ENCODE measurements at regions not wholly inside any gene's neighbourhood (a gene's known extent, or its start where the extent isn't known, plus 50 kb on each side); places are given as distances from the start of the nearest gene placed in this dataset.
"Not testable (repeated sequence)": the region's sequence is repeated elsewhere in the genome, so short reads cannot be mapped to it uniquely, and the experiment has no call there.

- TF ChIP-seq CTCF (conservative IDR thresholded peaks at IDR 0.05; ENCODE audit: low read depth in 2 of 2); JUNB (IDR thresholded peaks at IDR 0.05; ENCODE audit: unreplicated experiment); POLR2AphosphoS5 (IDR thresholded peaks at IDR 0.05; ENCODE audit: low read depth); EZH2 (IDR thresholded peaks at IDR 0.05; ENCODE audit: low read depth, unreplicated experiment); EZH2phosphoT487 (IDR thresholded peaks at IDR 0.05; ENCODE audit: unreplicated experiment); CREB1 (CRISPR knock-in tag; IDR thresholded peaks at IDR 0.05; ENCODE audit: low read depth); STAT1 (IDR thresholded peaks at IDR 0.05; ENCODE audit: unreplicated experiment); ZNF331 (CRISPR knock-in tag; IDR thresholded peaks at IDR 0.05; ENCODE audit: low read depth): not testable (repeated sequence)
- TF ChIP-seq, protein P1, sequence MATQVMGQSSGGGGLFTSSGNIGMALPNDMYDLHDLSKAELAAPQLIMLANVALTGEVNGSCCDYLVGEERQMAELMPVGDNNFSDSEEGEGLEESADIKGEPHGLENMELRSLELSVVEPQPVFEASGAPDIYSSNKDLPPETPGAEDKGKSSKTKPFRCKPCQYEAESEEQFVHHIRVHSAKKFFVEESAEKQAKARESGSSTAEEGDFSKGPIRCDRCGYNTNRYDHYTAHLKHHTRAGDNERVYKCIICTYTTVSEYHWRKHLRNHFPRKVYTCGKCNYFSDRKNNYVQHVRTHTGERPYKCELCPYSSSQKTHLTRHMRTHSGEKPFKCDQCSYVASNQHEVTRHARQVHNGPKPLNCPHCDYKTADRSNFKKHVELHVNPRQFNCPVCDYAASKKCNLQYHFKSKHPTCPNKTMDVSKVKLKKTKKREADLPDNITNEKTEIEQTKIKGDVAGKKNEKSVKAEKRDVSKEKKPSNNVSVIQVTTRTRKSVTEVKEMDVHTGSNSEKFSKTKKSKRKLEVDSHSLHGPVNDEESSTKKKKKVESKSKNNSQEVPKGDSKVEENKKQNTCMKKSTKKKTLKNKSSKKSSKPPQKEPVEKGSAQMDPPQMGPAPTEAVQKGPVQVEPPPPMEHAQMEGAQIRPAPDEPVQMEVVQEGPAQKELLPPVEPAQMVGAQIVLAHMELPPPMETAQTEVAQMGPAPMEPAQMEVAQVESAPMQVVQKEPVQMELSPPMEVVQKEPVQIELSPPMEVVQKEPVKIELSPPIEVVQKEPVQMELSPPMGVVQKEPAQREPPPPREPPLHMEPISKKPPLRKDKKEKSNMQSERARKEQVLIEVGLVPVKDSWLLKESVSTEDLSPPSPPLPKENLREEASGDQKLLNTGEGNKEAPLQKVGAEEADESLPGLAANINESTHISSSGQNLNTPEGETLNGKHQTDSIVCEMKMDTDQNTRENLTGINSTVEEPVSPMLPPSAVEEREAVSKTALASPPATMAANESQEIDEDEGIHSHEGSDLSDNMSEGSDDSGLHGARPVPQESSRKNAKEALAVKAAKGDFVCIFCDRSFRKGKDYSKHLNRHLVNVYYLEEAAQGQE (IDR thresholded peaks at IDR 0.05; ENCODE audit: unreplicated experiment), result not testable (repeated sequence)
- TF ChIP-seq, protein P2, sequence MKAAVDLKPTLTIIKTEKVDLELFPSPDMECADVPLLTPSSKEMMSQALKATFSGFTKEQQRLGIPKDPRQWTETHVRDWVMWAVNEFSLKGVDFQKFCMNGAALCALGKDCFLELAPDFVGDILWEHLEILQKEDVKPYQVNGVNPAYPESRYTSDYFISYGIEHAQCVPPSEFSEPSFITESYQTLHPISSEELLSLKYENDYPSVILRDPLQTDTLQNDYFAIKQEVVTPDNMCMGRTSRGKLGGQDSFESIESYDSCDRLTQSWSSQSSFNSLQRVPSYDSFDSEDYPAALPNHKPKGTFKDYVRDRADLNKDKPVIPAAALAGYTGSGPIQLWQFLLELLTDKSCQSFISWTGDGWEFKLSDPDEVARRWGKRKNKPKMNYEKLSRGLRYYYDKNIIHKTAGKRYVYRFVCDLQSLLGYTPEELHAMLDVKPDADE (IDR thresholded peaks at IDR 0.05), result not testable (repeated sequence)
These were observed 152.2 kb downstream of the KLRB1 start for GRCh38 chr12:9455516-9455915.

Data from GM23338 (cell line).